Stomach (tissue), 8 donors: ENCODE measurements at regions not wholly inside any gene's neighbourhood (a gene's known extent, or its start where the extent isn't known, plus 50 kb on each side); places are given as distances from the start of the nearest gene placed in this dataset.

Experiments
- DNase-seq, 2 donors: peaks; one replicate each; pipeline versions ENCODE4 v3.0.0 to v3.0.0-alpha.2; 2013 to 2019
- H3K27ac ChIP-seq, 5 donors: fragments of 200-600 bp in 4 of 5; sonication (generic) in 4 of 5; one replicate each; pipeline ENCODE4 v1.5.1; 2013 to 2019; ENCODE audit warnings: mild to moderate bottlenecking in 1 of 5, moderate library complexity in 1 of 5
- H3K27me3 ChIP-seq, 3 donors: fragments of 200-600 bp; sonication (generic); one replicate each; pipeline ENCODE4 v1.5.1; 2017 to 2019; ENCODE audit warnings: mixed run types in 1 of 3
- H3K36me3 ChIP-seq, 4 donors: fragments of 200-600 bp; sonication (generic); 1 replicate in 3 of 4; 2 replicates in 1 of 4; pipeline ENCODE4 v1.5.1; 2016 to 2019
- H3K4me1 ChIP-seq, 4 donors: fragments of 200-600 bp; sonication (generic); one replicate each; pipeline ENCODE4 v1.5.1; 2016 to 2019
- H3K4me3 ChIP-seq, 4 donors: fragments of 200-600 bp; sonication (generic) in 3 of 4; one replicate each; pipeline ENCODE4 v1.5.1; 2016 to 2019; ENCODE audit warnings: mild to moderate bottlenecking in 1 of 4
- H3K9me3 ChIP-seq, 4 donors: fragments of 200-600 bp; sonication (generic); one replicate each; pipeline ENCODE4 v1.5.1; 2016 to 2019
- EP300 ChIP-seq: sonication (generic); formaldehyde crosslinking; IDR thresholded peaks from one replicate; pipeline ENCODE4 v1.6.1; 2017; ENCODE audit warnings: antibody characterized with exemption
- POLR2A ChIP-seq, 4 donors: fragments of 450-650 bp; IDR thresholded peaks; one replicate each; pipeline ENCODE4 v1.6.1; 2016; ENCODE audit warnings: antibody characterized with exemption in 4 of 4, control low read depth in 2 of 4, mild to moderate bottlenecking in 1 of 4, moderate library complexity in 1 of 4
- POLR2AphosphoS5 ChIP-seq, 3 donors: sonication (generic); formaldehyde crosslinking; IDR thresholded peaks; one replicate each; pipeline ENCODE4 v1.6.1; 2016; ENCODE audit warnings: antibody characterized with exemption in 3 of 3
- WGBS, 5 donors: extraction: QIAGEN DNeasy Blood & Tissue Kit in 3 of 5; methylation state at CpG; one replicate each; pipeline versions ENCODE4 v1.1.5 to v1.1.7; 2013 to 2018; 5-methylcytosine and 5-hydroxymethylcytosine counted together
- intact Hi-C: fragments of 100-400 bp; cut with DNase I; formaldehyde crosslinking; loops from one replicate; pipeline ENCODE4 v1.15.1; 2023; ENCODE audit warnings: low total_unique reads
- small RNA-seq, 4 donors: library from RNA; depleted of rRNA; stranded (forward); fragments of <200 nt; gene quantifications; one replicate each; pipeline ENCODE3, GENCODE V24; 2016
- TF ChIP-seq, protein P1 (sequence below), 7 experiments: fragments of 450-650 bp in 4 of 7; fragments of 200-600 bp in 3 of 7; sonication (generic) in 3 of 7; IDR thresholded peaks; one replicate each; pipeline ENCODE4 v1.5.1; 2016 to 2019; ENCODE audit warnings: antibody characterized with exemption in 7 of 7, control low read depth in 2 of 7, mild to moderate bottlenecking in 1 of 7
- donor health status: healthy with polysubstance abuse.
- donor health status: Bipolar disorder and iron deficiency.
- donor health status: healthy.

GRCh38 chr5:83780699-83781350 is 60.2 kb upstream of the HAPLN1 start:
- no peak for DNase-seq
- Histone ChIP-seq H3K4me1 (peaks cover 0 to 6% (median 0%) of the 10 kb centered on the region in 4 donors), H3K36me3 (no peaks in the 10 kb centered on the region), H3K27me3 (no peaks in the 10 kb centered on the region), H3K4me3 (no peak overlapping the region), H3K27ac (no peak overlapping the region), H3K9me3 (no peaks in the 10 kb centered on the region)
- WGBS, 5 donors: 68 to 77% (median 72%) methylated on average over 3 of the region's 3 CpGs
- intact Hi-C loops: no loop called here
- no peak for TF ChIP-seq EP300
- TF ChIP-seq POLR2A (IDR thresholded peaks at IDR 0.05): no peak

- H3K4me1 ChIP-seq: peaks cover 0 to 6% (median 0%) of the 10 kb centered on the region in 4 donors
Measured at GRCh38 chr5:83777856-83778255, 57.2 kb upstream of the HAPLN1 start.

DNA sequence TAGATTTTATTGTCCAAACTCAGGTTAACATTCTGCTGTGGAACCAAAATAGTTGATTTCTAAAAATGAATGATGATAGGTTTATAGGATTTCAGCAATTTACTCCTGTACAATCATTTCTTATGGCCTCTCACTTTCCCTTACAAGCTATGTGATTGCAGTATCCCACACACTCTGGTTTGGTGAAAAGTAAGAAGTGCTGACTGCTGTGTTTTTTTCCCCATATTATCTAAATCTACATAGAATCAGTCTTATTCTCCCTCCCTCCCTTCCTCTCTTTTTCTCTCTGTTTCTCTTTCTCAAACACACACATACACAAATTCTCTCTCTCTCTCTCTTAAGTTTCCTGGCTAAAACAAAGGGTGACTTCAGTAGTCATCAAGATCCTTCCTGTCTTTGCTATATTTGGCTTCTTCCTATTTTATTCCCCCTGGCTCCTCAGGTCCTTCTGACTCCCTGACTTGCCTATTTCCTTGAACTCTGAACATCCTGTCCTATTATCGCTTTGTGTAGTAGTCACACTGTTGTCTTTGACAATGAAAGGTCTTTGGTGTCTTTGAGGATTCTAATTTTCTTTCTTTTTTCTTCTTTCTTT is 55.9 kb upstream of the HAPLN1 start:
- 84 to 96% (median 88%) methylated on average over 1 of the region's 1 CpG for WGBS, 5 donors
- Histone ChIP-seq H3K4me1 (peaks cover 0 to 6% (median 0%) of the 10 kb centered on the region in 4 donors), H3K36me3 (no peaks in the 10 kb centered on the region), H3K27me3 (no peaks in the 10 kb centered on the region), H3K4me3 (no peak overlapping the region), H3K27ac (no peak overlapping the region), H3K9me3 (no peaks in the 10 kb centered on the region)
- intact Hi-C loops: no loop called here
- DNase-seq: no peak
- TF ChIP-seq POLR2AphosphoS5 (IDR thresholded peaks at IDR 0.05): no peak
- no peak for TF ChIP-seq EP300
- TF ChIP-seq, protein P1, sequence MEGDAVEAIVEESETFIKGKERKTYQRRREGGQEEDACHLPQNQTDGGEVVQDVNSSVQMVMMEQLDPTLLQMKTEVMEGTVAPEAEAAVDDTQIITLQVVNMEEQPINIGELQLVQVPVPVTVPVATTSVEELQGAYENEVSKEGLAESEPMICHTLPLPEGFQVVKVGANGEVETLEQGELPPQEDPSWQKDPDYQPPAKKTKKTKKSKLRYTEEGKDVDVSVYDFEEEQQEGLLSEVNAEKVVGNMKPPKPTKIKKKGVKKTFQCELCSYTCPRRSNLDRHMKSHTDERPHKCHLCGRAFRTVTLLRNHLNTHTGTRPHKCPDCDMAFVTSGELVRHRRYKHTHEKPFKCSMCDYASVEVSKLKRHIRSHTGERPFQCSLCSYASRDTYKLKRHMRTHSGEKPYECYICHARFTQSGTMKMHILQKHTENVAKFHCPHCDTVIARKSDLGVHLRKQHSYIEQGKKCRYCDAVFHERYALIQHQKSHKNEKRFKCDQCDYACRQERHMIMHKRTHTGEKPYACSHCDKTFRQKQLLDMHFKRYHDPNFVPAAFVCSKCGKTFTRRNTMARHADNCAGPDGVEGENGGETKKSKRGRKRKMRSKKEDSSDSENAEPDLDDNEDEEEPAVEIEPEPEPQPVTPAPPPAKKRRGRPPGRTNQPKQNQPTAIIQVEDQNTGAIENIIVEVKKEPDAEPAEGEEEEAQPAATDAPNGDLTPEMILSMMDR (IDR thresholded peaks at IDR 0.05): no peak
- no peak for TF ChIP-seq POLR2A (IDR thresholded peaks at IDR 0.05)

More at GRCh38 chr5:83777856-83778255, 57.2 kb upstream of the HAPLN1 start:
- no peaks in the 10 kb centered on the region for H3K9me3 ChIP-seq
- intact Hi-C loops: no loop called here
- H3K36me3 ChIP-seq: no peaks in the 10 kb centered on the region
- no peak overlapping the region for H3K27ac ChIP-seq
- no peak for DNase-seq
- no peaks in the 10 kb centered on the region for H3K27me3 ChIP-seq
- H3K4me3 ChIP-seq: no peak overlapping the region
- TF ChIP-seq EP300 (no peak), POLR2A (IDR thresholded peaks at IDR 0.05) (no peak), POLR2AphosphoS5 (IDR thresholded peaks at IDR 0.05) (no peak)
- TF ChIP-seq, protein P1 (IDR thresholded peaks at IDR 0.05): no peak

Small RNAs in the stretch of these regions (small RNA-seq; reads per million reads assigned to genes)
- gene RNU4-11P: 0 reads per million in 4 donors
